Mesenchymal stem cell (in vitro differentiated cells and primary cell): ENCODE measurements at regions not wholly inside any gene's neighbourhood (a gene's known extent, or its start where the extent isn't known, plus 50 kb on each side); places are given as distances from the start of the nearest gene placed in this dataset.

Experiments
- DNase-seq: peaks from one replicate; pipeline ENCODE4 v3.0.0-alpha.2; 2013
- H2AFZ ChIP-seq: one replicate; pipeline ENCODE4 v1.6.1; 2013; ENCODE audit warnings: low read depth, mild to moderate bottlenecking, control low read depth, inconsistent platforms, low read length, moderate library complexity
- H2AK5ac ChIP-seq: 2 replicates; pipeline ENCODE4 v1.6.1; 2013; ENCODE audit warnings: low read length, moderate library complexity, mild to moderate bottlenecking, inconsistent platforms; ENCODE audit not compliant: severe bottlenecking
- H2BK120ac ChIP-seq: one replicate; pipeline ENCODE4 v1.6.1; 2013; ENCODE audit warnings: low read depth, mild to moderate bottlenecking, inconsistent platforms, low read length, moderate library complexity
- H2BK12ac ChIP-seq, 2 experiments: one replicate each; pipeline ENCODE4 v1.6.1; 2013; ENCODE audit warnings: inconsistent platforms in 2 of 2, low read length in 2 of 2, mild to moderate bottlenecking in 2 of 2, moderate library complexity in 2 of 2, control low read depth in 1 of 2
- H2BK15ac ChIP-seq: one replicate; pipeline ENCODE4 v1.6.1; 2013; ENCODE audit warnings: mild to moderate bottlenecking, low read depth, inconsistent platforms; ENCODE audit not compliant: poor library complexity, severe bottlenecking
- H2BK5ac ChIP-seq: 2 replicates; pipeline ENCODE4 v1.6.1; 2013; ENCODE audit warnings: low read depth, mild to moderate bottlenecking, low read length, control low read depth, inconsistent platforms; ENCODE audit not compliant: poor library complexity, severe bottlenecking
- H3K14ac ChIP-seq, 2 experiments: one replicate each; pipeline ENCODE4 v1.6.1; 2013; ENCODE audit warnings: inconsistent platforms in 2 of 2, low read length in 2 of 2, control low read depth in 1 of 2, mild to moderate bottlenecking in 1 of 2, moderate library complexity in 1 of 2
- H3K18ac ChIP-seq, 2 experiments: one replicate each; pipeline ENCODE4 v1.6.1; 2013; ENCODE audit warnings: inconsistent platforms in 2 of 2, low read length in 2 of 2, control low read depth in 1 of 2, low read depth in 1 of 2, mild to moderate bottlenecking in 1 of 2
- H3K23ac ChIP-seq, 2 experiments: one replicate each; pipeline ENCODE4 v1.6.1; 2013; ENCODE audit warnings: inconsistent platforms in 2 of 2, low read length in 2 of 2, mild to moderate bottlenecking in 2 of 2, moderate library complexity in 2 of 2, control low read depth in 1 of 2
- H3K27ac ChIP-seq: 2 replicates; pipeline ENCODE4 v1.5.1; 2013; ENCODE audit warnings: mild to moderate bottlenecking, moderate library complexity, low read length, control low read depth, inconsistent platforms; ENCODE audit not compliant: poor library complexity, severe bottlenecking
- H3K27me3 ChIP-seq, 2 experiments: 2 replicates each; pipeline versions ENCODE4 v1.6.1 to v1.7.0; 2013; ENCODE audit warnings: low read length in 2 of 2, mild to moderate bottlenecking in 2 of 2, moderate library complexity in 2 of 2, control low read depth in 1 of 2, inconsistent platforms in 1 of 2; ENCODE audit not compliant: control insufficient read depth in 1 of 2, insufficient read depth in 1 of 2
- H3K36me3 ChIP-seq, 2 experiments: 2 replicates each; pipeline versions ENCODE4 v1.6.1 to v1.7.0; 2013; ENCODE audit warnings: low read length in 2 of 2, control low read depth in 1 of 2, inconsistent platforms in 1 of 2, low read depth in 1 of 2, mild to moderate bottlenecking in 1 of 2; ENCODE audit not compliant: insufficient read depth in 2 of 2, control insufficient read depth in 1 of 2
- H3K4ac ChIP-seq, 2 experiments: one replicate each; pipeline ENCODE4 v1.6.1; 2013; ENCODE audit warnings: inconsistent platforms in 2 of 2, low read length in 2 of 2, mild to moderate bottlenecking in 2 of 2, moderate library complexity in 2 of 2, control low read depth in 1 of 2, low read depth in 1 of 2
- H3K4me1 ChIP-seq: 2 replicates; pipeline ENCODE4 v1.6.1; 2013; ENCODE audit warnings: low read depth, low read length, control low read depth; ENCODE audit not compliant: control insufficient read depth, insufficient read depth
- H3K4me2 ChIP-seq: 2 replicates; pipeline ENCODE4 v1.6.1; 2013; ENCODE audit warnings: low read length, mild to moderate bottlenecking, inconsistent platforms; ENCODE audit not compliant: poor library complexity, severe bottlenecking
- H3K4me3 ChIP-seq, 2 experiments: 2 replicates each; pipeline versions ENCODE4 v1.5.1 to v1.7.0; 2013; ENCODE audit warnings: low read length in 2 of 2, mild to moderate bottlenecking in 2 of 2, control low read depth in 1 of 2, low read depth in 1 of 2; ENCODE audit not compliant: insufficient read depth in 1 of 2
- H3K79me1 ChIP-seq: replicated peaks from 2 replicates; pipeline ENCODE4 v1.6.1; 2013; ENCODE audit warnings: mild to moderate bottlenecking, control low read depth, low read length, inconsistent platforms; ENCODE audit not compliant: poor library complexity, severe bottlenecking
- H3K9ac ChIP-seq: 2 replicates; pipeline ENCODE4 v1.7.0; 2013; ENCODE audit warnings: mild to moderate bottlenecking, low read length, moderate library complexity
- H3K9me3 ChIP-seq: 2 replicates; pipeline ENCODE4 v1.7.0; 2013; ENCODE audit warnings: mild to moderate bottlenecking, low read length; ENCODE audit not compliant: control insufficient read depth
- H4K8ac ChIP-seq: one replicate; pipeline ENCODE4 v1.6.1; 2013; ENCODE audit warnings: inconsistent platforms, mild to moderate bottlenecking, low read length, moderate library complexity
- H4K91ac ChIP-seq: one replicate; pipeline ENCODE4 v1.6.1; 2013; ENCODE audit warnings: mild to moderate bottlenecking, low read length, inconsistent platforms
- WGBS: methylation state at CpG from one replicate; pipeline ENCODE4 v1.1.7; 2013; ENCODE audit warnings: mixed read lengths; 5-methylcytosine and 5-hydroxymethylcytosine counted together

- WGBS: 73% methylated on average over 5 of the region's 6 CpGs
- H3K27me3 ChIP-seq: no peaks in the 10 kb centered on the region
Measured at GRCh38 chr7:109009636-109010035, 440.0 kb downstream of the DNAJB9 start.

GRCh38 chr7:109020251-109020650 is 450.6 kb downstream of the DNAJB9 start:
- DNase-seq: no peak
- no peak overlapping the region for H3K4me3 ChIP-seq
- H3K4ac ChIP-seq: no peak overlapping the region
- H3K79me1 ChIP-seq: no peaks in the 10 kb centered on the region
- H3K23ac ChIP-seq: no peak overlapping the region
- no peak overlapping the region for H2AFZ ChIP-seq
- no peak overlapping the region for H2BK120ac ChIP-seq
- peaks cover 4% of the 10 kb centered on the region for H3K9me3 ChIP-seq
- H3K9ac ChIP-seq: no peak overlapping the region
- H4K91ac ChIP-seq: no peak overlapping the region
- H2BK12ac ChIP-seq: no peak overlapping the region
- no peaks in the 10 kb centered on the region for H3K4me1 ChIP-seq
- H2BK15ac ChIP-seq: no peak overlapping the region
- no peak overlapping the region for H2AK5ac ChIP-seq
- H3K27me3 ChIP-seq: no peaks in the 10 kb centered on the region
- H2BK5ac ChIP-seq: no peak overlapping the region
- H3K4me2 ChIP-seq: no peak overlapping the region
- no peak overlapping the region for H4K8ac ChIP-seq
- H3K27ac ChIP-seq: no peak overlapping the region
- H3K36me3 ChIP-seq: no peaks in the 10 kb centered on the region
- H3K18ac ChIP-seq: no peak overlapping the region
- WGBS: 74% methylated on average over 4 of the region's 4 CpGs
- H3K14ac ChIP-seq: no peak overlapping the region

More at GRCh38 chr7:109009636-109010035, 440.0 kb downstream of the DNAJB9 start:
- Histone ChIP-seq H3K36me3 (no peaks in the 10 kb centered on the region), H2BK15ac (no peak overlapping the region), H2BK5ac (no peak overlapping the region), H3K4me3 (no peak overlapping the region), H3K4me1 (no peaks in the 10 kb centered on the region), H3K23ac (no peak overlapping the region), H4K8ac (no peak overlapping the region), H2AK5ac (no peak overlapping the region), H3K4me2 (no peak overlapping the region), H4K91ac (no peak overlapping the region), H3K9ac (no peak overlapping the region), H2AFZ (no peak overlapping the region), H2BK120ac (no peak overlapping the region), H3K14ac (no peak overlapping the region), H3K79me1 (no peaks in the 10 kb centered on the region), H3K4ac (no peak overlapping the region), H3K18ac (no peak overlapping the region), H3K9me3 (no peaks in the 10 kb centered on the region), H3K27ac (no peak overlapping the region), H2BK12ac (no peak overlapping the region)
- DNase-seq: no peak

DNA sequence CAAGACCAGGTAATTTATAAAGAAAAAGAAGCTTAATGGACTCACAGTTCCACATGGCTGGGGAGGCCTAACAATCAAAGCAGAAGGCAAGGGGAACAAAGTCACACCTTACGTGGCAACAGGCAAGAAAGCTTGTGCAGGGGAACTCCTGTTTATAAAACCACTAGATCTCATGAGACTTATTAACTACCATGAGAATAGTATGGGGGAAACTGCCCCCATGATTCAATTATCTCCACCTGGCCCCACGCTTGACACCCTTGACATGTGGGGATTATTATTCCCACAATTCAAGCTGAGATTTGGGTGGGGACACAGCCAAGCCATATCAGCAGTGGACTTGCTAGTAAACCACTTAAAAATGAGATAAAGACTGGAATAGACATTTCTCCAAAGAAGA is 451.7 kb downstream of the DNAJB9 start:
- H3K4ac ChIP-seq: no peak overlapping the region
- no peak overlapping the region for H2BK120ac ChIP-seq
- no peak for DNase-seq
- H2AK5ac ChIP-seq: no peak overlapping the region
- no peak overlapping the region for H3K9ac ChIP-seq
- H3K23ac ChIP-seq: no peak overlapping the region
- no peaks in the 10 kb centered on the region for H3K79me1 ChIP-seq
- H2BK15ac ChIP-seq: no peak overlapping the region
- no peak overlapping the region for H3K4me3 ChIP-seq
- no peak overlapping the region for H3K4me2 ChIP-seq
- no peaks in the 10 kb centered on the region for H3K27me3 ChIP-seq
- no peak overlapping the region for H2BK12ac ChIP-seq
- H3K4me1 ChIP-seq: no peaks in the 10 kb centered on the region
- H2BK5ac ChIP-seq: no peak overlapping the region
- H3K27ac ChIP-seq: no peak overlapping the region
- no peak overlapping the region for H4K91ac ChIP-seq
- no peaks in the 10 kb centered on the region for H3K36me3 ChIP-seq
- no peak overlapping the region for H3K14ac ChIP-seq
- WGBS: 92% methylated on average over 2 of the region's 2 CpGs
- no peak overlapping the region for H2AFZ ChIP-seq
- no peak overlapping the region for H3K18ac ChIP-seq
- no peak overlapping the region for H4K8ac ChIP-seq
- peaks cover 4% of the 10 kb centered on the region for H3K9me3 ChIP-seq

GRCh38 chr7:109029866-109030265 is 460.2 kb downstream of the DNAJB9 start:
- Histone ChIP-seq H3K23ac (no peak overlapping the region), H4K91ac (no peak overlapping the region), H2BK5ac (no peak overlapping the region), H3K9me3 (peaks cover 6% of the 10 kb centered on the region), H3K18ac (no peak overlapping the region), H2AFZ (no peak overlapping the region), H3K4me2 (no peak overlapping the region), H2AK5ac (no peak overlapping the region), H4K8ac (no peak overlapping the region), H3K27ac (no peak overlapping the region), H3K14ac (no peak overlapping the region), H3K4me1 (no peaks in the 10 kb centered on the region), H3K4me3 (no peak overlapping the region), H3K79me1 (no peaks in the 10 kb centered on the region), H3K9ac (no peak overlapping the region), H2BK12ac (no peak overlapping the region), H3K27me3 (no peaks in the 10 kb centered on the region), H3K36me3 (no peaks in the 10 kb centered on the region), H3K4ac (no peak overlapping the region), H2BK15ac (no peak overlapping the region), H2BK120ac (no peak overlapping the region)
- DNase-seq: no peak
- 88% methylated on average over 1 of the region's 3 CpGs for WGBS
